Esophagus muscularis mucosa (tissue), 3 donors: ENCODE measurements at regions not wholly inside any gene's neighbourhood (a gene's known extent, or its start where the extent isn't known, plus 50 kb on each side); places are given as distances from the start of the nearest gene placed in this dataset.

Experiments used
- CTCF ChIP-seq, 3 experiments: fragments of 200-600 bp in 2 of 3; fragments of 450-650 bp in 1 of 3; sonication (generic) in 2 of 3; IDR thresholded peaks; one replicate each; pipeline ENCODE4 v1.5.1; 2017 to 2019; ENCODE audit warnings: antibody characterized with exemption in 3 of 3, mild to moderate bottlenecking in 2 of 3, moderate library complexity in 1 of 3
- POLR2A ChIP-seq: fragments of 450-650 bp; IDR thresholded peaks from one replicate; pipeline ENCODE4 v1.6.1; 2017; ENCODE audit warnings: antibody characterized with exemption, moderate library complexity, mild to moderate bottlenecking, low read depth

- no peak for TF ChIP-seq POLR2A
- no peak for TF ChIP-seq CTCF (IDR thresholded peaks at IDR 0.05)
Measured at GRCh38 chr11:116686866-116687265, 85.9 kb downstream of the BUD13 start.
